ENCODE measurements at regions not wholly inside any gene's neighbourhood (a gene's known extent, or its start where the extent isn't known, plus 50 kb on each side); places are given as distances from the start of the nearest gene placed in this dataset.
"Not testable (repeated sequence)": the region's sequence is repeated elsewhere in the genome, so short reads cannot be mapped to it uniquely, and the experiment has no call there.

DNA sequence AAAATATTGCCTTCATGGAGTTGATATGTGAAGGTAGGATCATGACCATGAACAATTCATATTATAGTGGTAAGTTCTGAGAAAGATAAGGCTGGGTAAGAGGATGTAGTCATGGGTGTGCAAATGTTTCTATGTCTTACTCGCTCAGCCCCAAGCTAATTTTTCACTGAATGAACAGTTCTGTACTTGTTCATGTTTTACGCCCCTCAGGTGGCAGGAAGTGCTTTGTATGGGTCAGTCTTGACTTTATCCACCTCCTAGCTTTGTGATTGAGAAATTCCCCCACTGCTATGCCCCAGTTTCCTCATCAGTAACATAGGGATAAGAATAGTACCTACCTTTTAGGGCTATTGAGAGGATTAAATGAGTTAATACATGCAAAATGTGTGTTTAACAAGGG is 148.2 kb upstream of the KCNG1 start:
- TF ChIP-seq, protein P1, sequence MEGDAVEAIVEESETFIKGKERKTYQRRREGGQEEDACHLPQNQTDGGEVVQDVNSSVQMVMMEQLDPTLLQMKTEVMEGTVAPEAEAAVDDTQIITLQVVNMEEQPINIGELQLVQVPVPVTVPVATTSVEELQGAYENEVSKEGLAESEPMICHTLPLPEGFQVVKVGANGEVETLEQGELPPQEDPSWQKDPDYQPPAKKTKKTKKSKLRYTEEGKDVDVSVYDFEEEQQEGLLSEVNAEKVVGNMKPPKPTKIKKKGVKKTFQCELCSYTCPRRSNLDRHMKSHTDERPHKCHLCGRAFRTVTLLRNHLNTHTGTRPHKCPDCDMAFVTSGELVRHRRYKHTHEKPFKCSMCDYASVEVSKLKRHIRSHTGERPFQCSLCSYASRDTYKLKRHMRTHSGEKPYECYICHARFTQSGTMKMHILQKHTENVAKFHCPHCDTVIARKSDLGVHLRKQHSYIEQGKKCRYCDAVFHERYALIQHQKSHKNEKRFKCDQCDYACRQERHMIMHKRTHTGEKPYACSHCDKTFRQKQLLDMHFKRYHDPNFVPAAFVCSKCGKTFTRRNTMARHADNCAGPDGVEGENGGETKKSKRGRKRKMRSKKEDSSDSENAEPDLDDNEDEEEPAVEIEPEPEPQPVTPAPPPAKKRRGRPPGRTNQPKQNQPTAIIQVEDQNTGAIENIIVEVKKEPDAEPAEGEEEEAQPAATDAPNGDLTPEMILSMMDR (IDR thresholded peaks at IDR 0.05): no peak
- TF ChIP-seq POLR2AphosphoS5 (IDR thresholded peaks at IDR 0.05) (no peak), EP300 (IDR thresholded peaks at IDR 0.05) (no peak), POLR2A (IDR thresholded peaks at IDR 0.05) (no peak)
- Histone ChIP-seq H3K36me3 (no peaks in the 10 kb centered on the region), H3K27ac (no peak overlapping the region), H3K9me3 (peaks cover 0 to 11% (median 5%) of the 10 kb centered on the region in 4 donors), H3K4me1 (no peaks in the 10 kb centered on the region), H3K27me3 (peaks cover 0 to 10% (median 6%) of the 10 kb centered on the region in 3 donors), H3K4me3 (no peak overlapping the region)
- intact Hi-C loops (cut with DNase I; ENCODE audit: low total_unique reads): no loop called here
- no peak for DNase-seq
- WGBS, 5 donors: 76 to 92% (median 85%) methylated on average over 2 of the region's 2 CpGs

DNA sequence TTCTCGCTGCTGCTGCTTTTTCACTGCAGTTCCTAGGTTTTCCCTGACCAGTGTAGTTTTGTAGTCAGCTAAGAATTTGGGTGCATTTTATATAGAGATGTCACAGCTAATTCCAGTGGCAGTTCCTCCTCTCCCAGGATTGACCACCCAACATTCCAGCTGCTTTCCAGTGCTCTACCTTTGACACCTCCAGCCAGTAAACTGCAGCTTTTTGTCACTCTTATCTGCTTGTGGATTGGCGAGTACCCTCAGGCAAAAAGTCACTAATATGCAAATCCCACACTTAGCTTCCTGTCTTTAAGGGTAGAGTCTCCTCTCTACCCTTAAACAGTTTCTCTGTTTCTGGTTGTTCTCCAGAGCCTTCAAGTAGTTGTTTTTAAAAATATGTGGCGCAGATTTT is 146.9 kb upstream of the KCNG1 start:
- no peaks in the 10 kb centered on the region for H3K36me3 ChIP-seq
- DNase-seq: no peak
- no peak overlapping the region for H3K27ac ChIP-seq
- H3K4me1 ChIP-seq: no peaks in the 10 kb centered on the region
- intact Hi-C loops (cut with DNase I; ENCODE audit: low total_unique reads): no loop called here
- peaks cover 0 to 11% (median 5%) of the 10 kb centered on the region in 4 donors for H3K9me3 ChIP-seq
- TF ChIP-seq POLR2A (IDR thresholded peaks at IDR 0.05): no peak
- TF ChIP-seq POLR2AphosphoS5 (IDR thresholded peaks at IDR 0.05): no peak
- no peak for TF ChIP-seq EP300 (IDR thresholded peaks at IDR 0.05)
- TF ChIP-seq, protein P1 (IDR thresholded peaks at IDR 0.05): no peak
- H3K27me3 ChIP-seq: peaks cover 0 to 9% (median 6%) of the 10 kb centered on the region in 3 donors
- no peak overlapping the region for H3K4me3 ChIP-seq
- 77 to 83% (median 80%) methylated on average over 3 of the region's 3 CpGs for WGBS, 5 donors

DNA sequence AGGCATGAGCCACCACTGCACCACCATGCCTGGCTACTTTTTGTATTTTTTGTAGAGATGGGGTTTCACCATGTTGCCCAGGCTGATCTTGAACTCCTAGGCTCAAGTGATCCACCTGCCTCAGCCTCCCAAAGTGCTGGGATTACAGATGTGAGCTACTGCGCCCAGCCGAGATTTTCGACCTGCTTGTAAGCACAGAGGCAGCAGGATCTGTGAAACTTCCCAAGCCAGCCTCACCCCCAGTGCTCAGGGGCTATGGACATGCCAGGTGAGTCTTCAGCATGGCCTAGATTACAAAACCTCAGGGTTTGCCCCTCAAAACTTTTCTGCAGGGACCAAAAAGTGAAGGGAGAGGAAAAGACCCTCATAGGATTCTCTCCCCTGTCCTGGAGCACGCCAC is 145.0 kb upstream of the KCNG1 start:
- H3K4me3 ChIP-seq; DNase-seq; H3K36me3 ChIP-seq; H3K27ac ChIP-seq; H3K4me1 ChIP-seq; intact Hi-C loops (cut with DNase I; ENCODE audit: low total_unique reads); H3K27me3 ChIP-seq: not testable (repeated sequence)
- peaks cover 0 to 11% (median 5%) of the 10 kb centered on the region in 4 donors for H3K9me3 ChIP-seq
- WGBS, 5 donors: 79 to 90% (median 84%) methylated on average over 4 of the region's 4 CpGs

DNA sequence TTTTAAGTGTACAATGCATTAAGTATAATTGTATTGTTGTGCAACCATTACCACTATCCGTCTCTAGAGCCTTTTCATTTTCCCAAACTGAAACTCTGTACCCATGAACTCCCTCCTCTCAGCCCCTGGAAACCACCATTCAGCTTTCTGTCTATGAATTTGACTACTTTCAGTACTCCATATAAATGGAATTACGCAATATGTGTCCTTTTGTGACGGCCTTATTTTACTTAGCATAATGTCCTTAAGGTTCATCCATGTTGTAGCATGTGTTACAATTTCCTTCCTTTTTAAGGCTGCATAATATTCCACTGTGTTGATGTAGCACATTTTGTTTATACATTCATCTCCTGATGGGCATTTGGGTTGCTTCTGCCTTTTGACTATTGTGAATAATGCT is 143.6 kb upstream of the KCNG1 start:
- H3K4me1 ChIP-seq: no peaks in the 10 kb centered on the region

DNA sequence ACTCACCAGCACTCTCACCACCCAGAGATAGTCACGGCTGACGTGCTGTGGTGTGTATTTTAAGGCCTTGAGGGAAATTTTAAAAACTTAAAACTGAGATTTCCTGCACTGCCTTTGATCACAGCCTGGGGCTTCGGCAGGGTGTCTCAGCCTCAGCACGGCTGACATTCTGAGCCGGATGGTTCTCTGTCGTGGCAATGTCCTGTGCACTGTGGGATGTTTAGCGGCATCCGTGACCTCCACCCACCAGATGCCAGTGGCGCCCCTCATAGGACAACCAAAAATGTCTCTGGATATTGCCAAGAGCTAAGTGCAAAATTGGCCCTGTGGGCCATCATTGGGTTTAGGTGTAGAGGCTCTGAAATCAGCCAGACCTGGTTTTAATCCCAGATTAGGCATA is 142.2 kb upstream of the KCNG1 start:
- DNase-seq: no peak
- Histone ChIP-seq H3K36me3 (no peaks in the 10 kb centered on the region), H3K4me1 (no peaks in the 10 kb centered on the region), H3K9me3 (peaks cover 0 to 10% (median 5%) of the 10 kb centered on the region in 4 donors), H3K27me3 (peaks cover 0 to 28% (median 12%) of the 10 kb centered on the region in 3 donors), H3K4me3 (no peak overlapping the region), H3K27ac (no peak overlapping the region)
- WGBS, 5 donors: 76 to 86% (median 80%) methylated on average over 9 of the region's 9 CpGs
- intact Hi-C loops (cut with DNase I; ENCODE audit: low total_unique reads): no loop called here
- TF ChIP-seq EP300 (IDR thresholded peaks at IDR 0.05): no peak
- TF ChIP-seq, protein P1 (IDR thresholded peaks at IDR 0.05): no peak

More for the DNA sequence above, 143.6 kb upstream of the KCNG1 start:
- no peak for TF ChIP-seq POLR2AphosphoS5 (IDR thresholded peaks at IDR 0.05)
- TF ChIP-seq POLR2A (IDR thresholded peaks at IDR 0.05): no peak
- no peak for TF ChIP-seq EP300 (IDR thresholded peaks at IDR 0.05)
- 52 to 88% (median 81%) methylated on average over 3 of the region's 3 CpGs for WGBS, 5 donors
- DNase-seq: no peak
- H3K27me3 ChIP-seq: peaks cover 0 to 14% (median 6%) of the 10 kb centered on the region in 3 donors
- no peaks in the 10 kb centered on the region for H3K36me3 ChIP-seq
- intact Hi-C loops (cut with DNase I; ENCODE audit: low total_unique reads): no loop called here
- H3K4me3 ChIP-seq: no peak overlapping the region
- H3K27ac ChIP-seq: no peak overlapping the region
- peaks cover 0 to 11% (median 5%) of the 10 kb centered on the region in 4 donors for H3K9me3 ChIP-seq

Data from stomach (tissue), 8 donors.